OCI-LY1 (cell line): ENCODE measurements at regions not wholly inside any gene's neighbourhood (a gene's known extent, or its start where the extent isn't known, plus 50 kb on each side); places are given as distances from the start of the nearest gene placed in this dataset.

Experiments
- H2AFZ ChIP-seq: fragments of 200-600 bp; sonication (generic), shearing (Covaris generic); 2 replicates; pipeline ENCODE4 v1.6.0; 2014; ENCODE audit warnings: antibody characterized with exemption, mild to moderate bottlenecking, low read length
- H3F3A ChIP-seq: fragments of 200-600 bp; sonication (generic), shearing (Covaris generic); 2 replicates; pipeline ENCODE4 v1.6.0; 2014; ENCODE audit warnings: mild to moderate bottlenecking, antibody characterized with exemption, low read length, moderate library complexity; ENCODE audit not compliant: insufficient read depth
- H3K27ac ChIP-seq: fragments of 200-600 bp; sonication (generic); 2 replicates; pipeline ENCODE4 v1.5.1; 2014; ENCODE audit warnings: low read length, mixed run types, mild to moderate bottlenecking, low read depth; ENCODE audit not compliant: poor library complexity, severe bottlenecking
- H3K27me3 ChIP-seq: fragments of 200-600 bp; sonication (generic); 2 replicates; pipeline ENCODE4 v1.6.0; 2014; ENCODE audit warnings: antibody characterized with exemption, mild to moderate bottlenecking, low read length, moderate library complexity; ENCODE audit not compliant: insufficient read depth
- H3K36me3 ChIP-seq: fragments of 200-600 bp; sonication (generic); 2 replicates; pipeline ENCODE4 v1.6.1; 2014; ENCODE audit warnings: mild to moderate bottlenecking, antibody characterized with exemption, low read length, moderate library complexity, mixed read lengths; ENCODE audit not compliant: insufficient read depth
- H3K4me1 ChIP-seq: fragments of 200-600 bp; sonication (generic); 2 replicates; pipeline ENCODE4 v1.5.1; 2014; ENCODE audit warnings: mild to moderate bottlenecking, low read length, moderate library complexity; ENCODE audit not compliant: insufficient read depth, severe bottlenecking
- H3K4me2 ChIP-seq: fragments of 200-600 bp; sonication (generic), shearing (Covaris generic); 2 replicates; pipeline ENCODE4 v1.6.1; 2014; ENCODE audit warnings: low read length
- H3K4me3 ChIP-seq: fragments of 200-600 bp; sonication (generic); 2 replicates; pipeline ENCODE4 v1.5.1; 2014; ENCODE audit warnings: low read length, low read depth, mild to moderate bottlenecking, mixed read lengths; ENCODE audit not compliant: poor library complexity, severe bottlenecking
- H3K79me2 ChIP-seq: fragments of 200-600 bp; shearing (Covaris generic); 2 replicates; pipeline ENCODE4 v1.6.1; 2016; ENCODE audit warnings: mixed run types, low read length, mixed read lengths; ENCODE audit not compliant: insufficient read depth
- H3K9ac ChIP-seq: fragments of 200-600 bp; sonication (generic), shearing (Covaris generic); 2 replicates; pipeline ENCODE4 v1.6.1; 2014; ENCODE audit warnings: mild to moderate bottlenecking, low read length, mixed read lengths
- H3K9me2 ChIP-seq: fragments of 200-600 bp; sonication (generic), shearing (Covaris generic); 2 replicates; pipeline ENCODE4 v1.6.1; 2014; ENCODE audit warnings: low read depth, mild to moderate bottlenecking, low read length, mixed read lengths
- H3K9me3 ChIP-seq: fragments of 200-600 bp; shearing (Covaris generic); 2 replicates; pipeline ENCODE4 v1.6.1; 2014; ENCODE audit warnings: low read length, mixed read lengths
- H4K20me1 ChIP-seq: fragments of 200-600 bp; sonication (generic), shearing (Covaris generic); 2 replicates; pipeline ENCODE4 v1.6.0; 2016; ENCODE audit warnings: mild to moderate bottlenecking, low read length; ENCODE audit not compliant: insufficient read depth
- CTCF ChIP-seq: fragments of 200-600 bp; sonication (generic), shearing (Covaris generic); IDR thresholded peaks from 2 replicates; pipeline ENCODE4 v1.5.1; 2017; ENCODE audit warnings: mild to moderate bottlenecking, antibody characterized with exemption, low read length, moderate library complexity, mixed read lengths
- EZH2 ChIP-seq: fragments of 200-600 bp; sonication (generic), shearing (Covaris generic); IDR thresholded peaks from 2 replicates; pipeline ENCODE4 v1.8.0; 2017; ENCODE audit warnings: borderline replicate concordance, mixed run types, mild to moderate bottlenecking, antibody characterized with exemption, low read length, moderate library complexity, mixed read lengths

GRCh38 chr9:78574354-78575045, 277.6 kb downstream of the PSAT1 start:
- no peak overlapping the region for H3K27ac ChIP-seq
- H3K4me2 ChIP-seq = no peak overlapping the region
- no peaks in the 10 kb centered on the region for H4K20me1 ChIP-seq
- no peaks in the 10 kb centered on the region for H3K9me3 ChIP-seq
- no peaks in the 10 kb centered on the region for H3K36me3 ChIP-seq
- no peak overlapping the region for H2AFZ ChIP-seq
- no peaks in the 10 kb centered on the region for H3K4me1 ChIP-seq
- H3K79me2 ChIP-seq = no peaks in the 10 kb centered on the region
- no peaks in the 10 kb centered on the region for H3K27me3 ChIP-seq
- H3K4me3 ChIP-seq = no peak overlapping the region
- no peaks in the 10 kb centered on the region for H3K9me2 ChIP-seq
- TF ChIP-seq EZH2 = no peak
- TF ChIP-seq CTCF = no peak
- H3K9ac ChIP-seq = no peak overlapping the region
- no peaks in the 10 kb centered on the region for H3F3A ChIP-seq

- Histone ChIP-seq H3F3A (no peaks in the 10 kb centered on the region), H3K9me3 (no peaks in the 10 kb centered on the region), H4K20me1 (no peaks in the 10 kb centered on the region), H3K4me1 (no peaks in the 10 kb centered on the region), H3K9ac (no peak overlapping the region), H3K4me2 (no peak overlapping the region), H3K27me3 (no peaks in the 10 kb centered on the region), H3K27ac (no peak overlapping the region), H3K4me3 (no peak overlapping the region), H3K9me2 (no peaks in the 10 kb centered on the region), H3K79me2 (no peaks in the 10 kb centered on the region), H2AFZ (no peak overlapping the region), H3K36me3 (no peaks in the 10 kb centered on the region)
- TF ChIP-seq EZH2 (no peak), CTCF (no peak)
These were observed 278.2 kb downstream of the PSAT1 start for GRCh38 chr9:78575081-78575480.

- H4K20me1 ChIP-seq = no peaks in the 10 kb centered on the region
- H3K79me2 ChIP-seq = no peaks in the 10 kb centered on the region
- H3K4me1 ChIP-seq = no peaks in the 10 kb centered on the region
- H2AFZ ChIP-seq = no peak overlapping the region
- no peak overlapping the region for H3K27ac ChIP-seq
- no peak overlapping the region for H3K4me2 ChIP-seq
- H3K36me3 ChIP-seq = no peaks in the 10 kb centered on the region
- TF ChIP-seq CTCF (no peak), EZH2 (no peak)
- H3K9ac ChIP-seq = no peak overlapping the region
- no peaks in the 10 kb centered on the region for H3K9me2 ChIP-seq
- H3K27me3 ChIP-seq = no peaks in the 10 kb centered on the region
- no peaks in the 10 kb centered on the region for H3F3A ChIP-seq
- H3K4me3 ChIP-seq = no peak overlapping the region
- H3K9me3 ChIP-seq = no peaks in the 10 kb centered on the region
These were observed 278.8 kb downstream of the PSAT1 start for GRCh38 chr9:78575771-78576170.
